IMR-90 (cell line): ENCODE measurements at regions not wholly inside any gene's neighbourhood (a gene's known extent, or its start where the extent isn't known, plus 50 kb on each side); places are given as distances from the start of the nearest gene placed in this dataset.

Experiments
- ATAC-seq: fragments of 200-7000 bp; cut with Tn5 transposase; 2 replicates; pipeline ENCODE4 v1.9.1; 2020; ENCODE audit warnings: low read depth, mild to moderate bottlenecking, moderate library complexity
- BruUV-seq: library from RNA; stranded (reverse); fragments of 400-500 nt; replicated peaks from 2 replicates; lab custom pipeline; 2021; lab: Mats Ljungman, UMichigan
- CTCF ChIA-PET: fragments of 300-600 bp; formaldehyde crosslinking; extraction: SDS; loops from one replicate; lab custom pipeline; 2021; ENCODE audit warnings: antibody characterized with exemption; lab: Yijun Ruan, JAX
- POLR2A ChIA-PET: fragments of 300-600 bp; sonication (Branson Sonifier 250); formaldehyde crosslinking; loops from one replicate; lab custom pipeline; 2022; ENCODE audit warnings: antibody characterized with exemption; ENCODE audit not compliant: unreplicated experiment; lab: Charles Lee
- DNase-seq: peaks from one replicate; pipeline ENCODE4 v3.0.0; 2013
- H2AFZ ChIP-seq: replicated peaks from 2 replicates; pipeline ENCODE3; 2013; ENCODE audit warnings: low read length, mild to moderate bottlenecking; ENCODE audit not compliant: poor library complexity
- H2AK5ac ChIP-seq: 2 replicates; pipeline ENCODE4 v1.6.1; 2013; ENCODE audit warnings: low read depth, low read length, inconsistent platforms
- H2AK9ac ChIP-seq: replicated peaks from 2 replicates; pipeline ENCODE3; 2013; ENCODE audit warnings: mild to moderate bottlenecking, low read depth, low read length, moderate library complexity; ENCODE audit not compliant: poor library complexity
- H2BK120ac ChIP-seq: 2 replicates; pipeline ENCODE4 v1.6.1; 2013; ENCODE audit warnings: low read depth, low read length, inconsistent platforms
- H2BK15ac ChIP-seq: 3 replicates; pipeline ENCODE4 v1.6.1; 2013; ENCODE audit warnings: low read depth, low read length, inconsistent platforms
- H2BK20ac ChIP-seq: 2 replicates; pipeline ENCODE4 v1.6.1; 2013; ENCODE audit warnings: low read depth, mild to moderate bottlenecking, inconsistent platforms, low read length, moderate library complexity
- H2BK5ac ChIP-seq: 2 replicates; pipeline ENCODE4 v1.6.1; 2013; ENCODE audit warnings: mild to moderate bottlenecking, low read depth, low read length, inconsistent platforms; ENCODE audit not compliant: poor library complexity, severe bottlenecking
- H3K14ac ChIP-seq: replicated peaks from 2 replicates; pipeline ENCODE4 v1.6.1; 2013; ENCODE audit warnings: low read depth, low read length, inconsistent platforms
- H3K18ac ChIP-seq: 2 replicates; pipeline ENCODE4 v1.6.1; 2013; ENCODE audit warnings: low read depth, low read length, control low read depth
- H3K23ac ChIP-seq: 2 replicates; pipeline ENCODE4 v1.6.1; 2013; ENCODE audit warnings: low read depth, low read length, inconsistent platforms
- H3K27ac ChIP-seq: 2 replicates; pipeline ENCODE4 v1.5.1; 2013; ENCODE audit warnings: mild to moderate bottlenecking, control low read depth, low read length; ENCODE audit not compliant: insufficient read depth
- H3K27me3 ChIP-seq: 2 replicates; pipeline ENCODE4 v1.6.1; 2013; ENCODE audit warnings: low read length; ENCODE audit not compliant: control insufficient read depth, insufficient read depth
- H3K36me3 ChIP-seq: 2 replicates; pipeline ENCODE4 v1.6.1; 2013; ENCODE audit warnings: low read length, mixed read lengths; ENCODE audit not compliant: control insufficient read depth, insufficient read depth
- H3K4ac ChIP-seq: 2 replicates; pipeline ENCODE4 v1.6.1; 2013; ENCODE audit warnings: low read depth, low read length, inconsistent platforms
- H3K4me1 ChIP-seq: 2 replicates; pipeline ENCODE4 v1.6.1; 2013; ENCODE audit warnings: low read length, mixed read lengths; ENCODE audit not compliant: control insufficient read depth, insufficient read depth
- H3K4me2 ChIP-seq: 2 replicates; pipeline ENCODE4 v1.6.1; 2013; ENCODE audit warnings: low read depth, mild to moderate bottlenecking, control low read depth, low read length, moderate library complexity
- H3K4me3 ChIP-seq: 2 replicates; pipeline ENCODE4 v1.5.1; 2013; ENCODE audit warnings: low read depth, mild to moderate bottlenecking, control low read depth, low read length, moderate library complexity; ENCODE audit not compliant: insufficient read depth
- H3K56ac ChIP-seq: 2 replicates; pipeline ENCODE4 v1.6.1; 2013; ENCODE audit warnings: low read length, inconsistent platforms; ENCODE audit not compliant: insufficient read depth; ENCODE audit errors: extremely low read depth
- H3K79me1 ChIP-seq, 2 experiments: 2 replicates each; pipeline ENCODE4 v1.6.1; 2013; ENCODE audit warnings: low read length in 2 of 2, inconsistent platforms in 1 of 2, low read depth in 1 of 2
- H3K9ac ChIP-seq: 2 replicates; pipeline ENCODE4 v1.6.1; 2013; ENCODE audit warnings: low read depth, low read length, control low read depth
- H3K9me1 ChIP-seq: 2 replicates; pipeline ENCODE4 v1.6.1; 2013; ENCODE audit warnings: low read length, inconsistent platforms; ENCODE audit not compliant: insufficient read depth
- H3K9me3 ChIP-seq: 2 replicates; pipeline ENCODE4 v1.6.1; 2013; ENCODE audit warnings: low read length; ENCODE audit not compliant: control insufficient read depth, insufficient read depth
- H4K20me1 ChIP-seq: 2 replicates; pipeline ENCODE4 v1.6.1; 2013; ENCODE audit warnings: low read length, inconsistent platforms; ENCODE audit not compliant: insufficient read depth
- H4K5ac ChIP-seq: 2 replicates; pipeline ENCODE4 v1.6.1; 2013; ENCODE audit warnings: mild to moderate bottlenecking, low read depth, low read length, control low read depth
- H4K8ac ChIP-seq, 2 experiments: 2 replicates each; pipeline ENCODE4 v1.6.1; 2013; ENCODE audit warnings: low read depth in 2 of 2, low read length in 2 of 2, control low read depth in 1 of 2, inconsistent platforms in 1 of 2
- H4K91ac ChIP-seq: 2 replicates; pipeline ENCODE4 v1.6.1; 2013; ENCODE audit warnings: low read depth, low read length, inconsistent platforms; ENCODE audit not compliant: insufficient read depth
- BHLHE40 ChIP-seq: fragments of 150-350 bp; IDR thresholded peaks from 2 replicates; pipeline ENCODE4 v1.6.1; 2016; ENCODE audit warnings: mild to moderate bottlenecking, low read depth, low read length
- CEBPB ChIP-seq: IDR thresholded peaks from 2 replicates; pipeline ENCODE4 v1.6.1; 2012; ENCODE audit warnings: low read depth, low read length, improper control_type of control experiment
- CHD1 ChIP-seq: IDR thresholded peaks from 2 replicates; pipeline ENCODE4 v1.6.1; 2012; ENCODE audit warnings: low read depth, low read length, improper control_type of control experiment
- FOS ChIP-seq: fragments of 150-350 bp; IDR thresholded peaks from 2 replicates; pipeline ENCODE4 v1.6.1; 2016; ENCODE audit warnings: low read depth, low read length
- MAFK ChIP-seq: IDR thresholded peaks from 2 replicates; pipeline ENCODE4 v1.6.1; 2012; ENCODE audit warnings: low read depth, low read length, improper control_type of control experiment
- NFE2L2 ChIP-seq: fragments of 150-350 bp; IDR thresholded peaks from 2 replicates; pipeline ENCODE4 v1.6.1; 2016; ENCODE audit warnings: low read depth, mild to moderate bottlenecking, low read length
- RCOR1 ChIP-seq: IDR thresholded peaks from 2 replicates; pipeline ENCODE4 v1.6.1; 2012; ENCODE audit warnings: mild to moderate bottlenecking, low read length, improper control_type of control experiment; ENCODE audit not compliant: insufficient replicate concordance
- WGBS, 2 experiments: methylation state at CpG; one replicate each; pipeline versions ENCODE4 v1.1.5 to v1.1.7; 2013; ENCODE audit warnings: missing lambda C conversion rate in 2 of 2; ENCODE audit not compliant: insufficient read length in 1 of 2; ENCODE audit errors: extremely low coverage in 2 of 2; 5-methylcytosine and 5-hydroxymethylcytosine counted together
- dilution Hi-C: fragments of 300-500 bp; cut with HindIII; formaldehyde crosslinking; loops from one replicate; pipeline ENCODE4 v1.14.3; 2018; ENCODE audit warnings: low sequenced_read_pairs; ENCODE audit not compliant: unreplicated experiment
- in situ Hi-C: fragments of 300-500 bp; cut with MboI; formaldehyde crosslinking; loops from 3 replicates; pipeline ENCODE4 v1.14.3; 2019; ENCODE audit warnings: low sequenced_read_pairs, inconsistent platforms, mixed read lengths
- intact Hi-C: fragments of 100-400 bp; cut with micrococcal nuclease; formaldehyde crosslinking; loops from 2 replicates; pipeline ENCODE4 v1.10.0; 2022
- TF ChIP-seq, protein P1 (sequence below): fragments of 150-350 bp; IDR thresholded peaks from 2 replicates; pipeline ENCODE4 v1.6.1; 2017; ENCODE audit warnings: mild to moderate bottlenecking, antibody characterized with exemption, low read length, low read depth

DNA sequence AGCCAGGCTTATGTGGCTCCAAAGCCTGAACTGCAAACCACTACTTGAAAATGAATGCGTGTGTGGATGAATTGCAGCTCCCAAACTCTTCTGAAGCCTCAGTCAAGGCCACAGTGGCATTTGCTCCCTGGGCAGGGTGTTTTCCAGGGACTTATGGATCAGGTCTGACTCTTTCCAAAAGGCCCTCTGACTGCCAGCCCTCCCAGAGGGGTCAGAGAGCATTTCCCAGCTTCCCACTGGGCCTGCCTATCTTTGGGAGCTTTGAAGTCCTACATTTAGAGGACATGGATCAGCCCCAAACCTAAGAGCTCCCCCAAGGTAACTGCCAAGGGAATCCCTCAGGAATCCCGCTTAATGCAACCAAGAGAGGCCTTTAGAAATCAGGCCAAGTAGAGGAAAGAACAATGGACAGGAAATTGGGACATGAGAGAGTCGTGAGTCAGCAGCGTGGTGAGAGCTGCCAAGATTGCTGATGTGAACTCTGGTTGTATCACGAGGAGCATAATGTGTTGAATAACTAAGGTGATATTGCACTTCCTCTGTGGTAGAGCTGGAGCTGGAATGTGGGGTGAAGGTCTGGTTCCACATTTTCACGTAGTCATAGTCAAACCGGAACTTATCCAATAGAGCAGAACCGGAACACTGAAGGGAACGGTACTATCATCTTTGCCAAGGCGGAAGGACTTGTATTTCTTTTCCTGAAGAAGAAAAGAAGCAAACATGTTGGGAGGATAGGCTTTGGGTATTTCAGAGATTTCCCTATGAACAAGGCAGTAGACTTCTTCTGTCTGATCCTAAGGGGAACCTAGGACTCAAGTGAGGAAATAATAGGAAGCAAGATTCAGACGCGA is 99.4 kb upstream of the JUN start:
- H4K91ac ChIP-seq, result peak overlapping the region; percentile 83
- peak overlapping the region; percentile 35 for H3K18ac ChIP-seq
- no peaks in the 10 kb centered on the region for H3K79me1 ChIP-seq
- CTCF ChIA-PET, result no interaction called here
- H2BK15ac ChIP-seq, result peak overlapping the region; percentile 52
- H2AK9ac ChIP-seq, result no peak overlapping the region
- no peaks in the 10 kb centered on the region for H3K27me3 ChIP-seq
- 45% methylated on average over 6 of the region's 12 CpGs; no CpG with 5 or more reads in 1 of the 2 experiments for WGBS, 2 experiments
- no peak overlapping the region for H3K4me3 ChIP-seq
- peak overlapping the region; percentile 63 for H2AK5ac ChIP-seq
- intact Hi-C loops, result no loop called here
- dilution Hi-C loops, result no loop called here
- H4K5ac ChIP-seq, result peak overlapping the region; percentile 39
- peak overlapping the region; percentile 90 for H2BK120ac ChIP-seq
- peak overlapping the region; percentile 90 for H3K4ac ChIP-seq
- H4K8ac ChIP-seq, result peak overlapping the region; percentile 45 to 89
- H3K4me1 ChIP-seq, result peaks cover 12% of the 10 kb centered on the region
- peak overlapping the region; percentile 78 for H3K14ac ChIP-seq
- peak overlapping the region; percentile 44 for H3K56ac ChIP-seq
- peak overlapping the region; percentile 56 for H3K27ac ChIP-seq
- H3K9me1 ChIP-seq, result peaks cover 8% of the 10 kb centered on the region
- no peaks in the 10 kb centered on the region for H3K36me3 ChIP-seq
- TF ChIP-seq RCOR1 (peak; percentile 53), BHLHE40 (no peak; the same call in 1 of the 2 replicates), NFE2L2 (peak; percentile 64), FOS (peak; percentile 65), CHD1 (no peak), MAFK (peak; percentile 69), CEBPB (peak; percentile 89)
- TF ChIP-seq, protein P1, sequence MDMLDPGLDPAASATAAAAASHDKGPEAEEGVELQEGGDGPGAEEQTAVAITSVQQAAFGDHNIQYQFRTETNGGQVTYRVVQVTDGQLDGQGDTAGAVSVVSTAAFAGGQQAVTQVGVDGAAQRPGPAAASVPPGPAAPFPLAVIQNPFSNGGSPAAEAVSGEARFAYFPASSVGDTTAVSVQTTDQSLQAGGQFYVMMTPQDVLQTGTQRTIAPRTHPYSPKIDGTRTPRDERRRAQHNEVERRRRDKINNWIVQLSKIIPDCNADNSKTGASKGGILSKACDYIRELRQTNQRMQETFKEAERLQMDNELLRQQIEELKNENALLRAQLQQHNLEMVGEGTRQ, result peak; percentile 48; the same call in 1 of the 2 replicates
- ATAC-seq, result peak; percentile 61
- peak overlapping the region; percentile 88 for H2BK20ac ChIP-seq
- H2BK5ac ChIP-seq, result peak overlapping the region; percentile 56
- H3K9me3 ChIP-seq, result no peaks in the 10 kb centered on the region
- no peaks in the 10 kb centered on the region for H4K20me1 ChIP-seq
- H3K4me2 ChIP-seq, result no peak overlapping the region
- H3K23ac ChIP-seq, result peak overlapping the region; percentile 79
- POLR2A ChIA-PET, result no interaction called here
- peak; percentile 97 for DNase-seq
- no peak overlapping the region for H3K9ac ChIP-seq
- no TSS peak for BruUV-seq
- in situ Hi-C loops, result no loop called here
- peak overlapping the region; percentile 68 for H2AFZ ChIP-seq
